Heart right ventricle (tissue), 16 donors: ENCODE measurements at regions not wholly inside any gene's neighbourhood (a gene's known extent, or its start where the extent isn't known, plus 50 kb on each side); places are given as distances from the start of the nearest gene placed in this dataset.

Experiments
- ATAC-seq, 8 donors: fragments of 200-7000 bp; cut with Tn5 transposase; one replicate each; pipeline ENCODE4 v1.9.1; 2020; ENCODE audit warnings: mild to moderate bottlenecking in 8 of 8, moderate library complexity in 8 of 8, moderate number of reproducible peaks in 1 of 8
- DNase-seq, 2 donors: peaks; one replicate each; pipeline ENCODE4 v3.0.0-alpha.2; 2020
- H3K27ac ChIP-seq, 10 donors: fragments of 200-600 bp; sonication (generic) in 2 of 10; one replicate each; pipeline versions ENCODE4 v1.5.0 to v1.8.0; 2020 to 2022; ENCODE audit warnings: mild to moderate bottlenecking in 3 of 10
- H3K27me3 ChIP-seq, 7 donors: fragments of 200-600 bp; one replicate each; pipeline ENCODE4 v1.8.0; 2021 to 2022; ENCODE audit warnings: mild to moderate bottlenecking in 2 of 7
- H3K36me3 ChIP-seq, 9 donors: fragments of 200-600 bp; sonication (generic) in 1 of 9; one replicate each; pipeline versions ENCODE4 v1.5.0 to v1.8.0; 2020 to 2022; ENCODE audit warnings: mild to moderate bottlenecking in 2 of 9
- H3K4me1 ChIP-seq, 9 donors: fragments of 200-600 bp; sonication (generic) in 1 of 9; one replicate each; pipeline versions ENCODE4 v1.5.0 to v1.8.0; 2020 to 2022; ENCODE audit warnings: mild to moderate bottlenecking in 4 of 9
- H3K4me3 ChIP-seq, 10 donors: fragments of 200-600 bp; sonication (generic) in 2 of 10; one replicate each; pipeline versions ENCODE4 v1.5.0 to v1.8.0; 2020 to 2022; ENCODE audit warnings: mild to moderate bottlenecking in 7 of 10, moderate library complexity in 2 of 10
- H3K9me3 ChIP-seq, 11 donors: fragments of 200-600 bp in 10 of 11; sonication (generic) in 2 of 11; one replicate each; pipeline versions ENCODE4 v1.5.0 to v1.8.0; 2013 to 2022; ENCODE audit warnings: mild to moderate bottlenecking in 2 of 11, control low read depth in 1 of 11, moderate library complexity in 1 of 11
- CTCF ChIP-seq, 9 donors: fragments of 200-600 bp; sonication (generic) in 2 of 9; IDR thresholded peaks; one replicate each; pipeline versions ENCODE4 v1.5.0 to v1.8.0; 2021 to 2022; ENCODE audit warnings: antibody characterized with exemption in 9 of 9, mild to moderate bottlenecking in 5 of 9, moderate library complexity in 1 of 9
- WGBS, 2 donors: extraction: QIAGEN DNeasy Blood & Tissue Kit; methylation state at CpG; one replicate each; pipeline ENCODE4 v1.1.7; 2013; ENCODE audit warnings: inconsistent platforms in 1 of 2; 5-methylcytosine and 5-hydroxymethylcytosine counted together
- intact Hi-C, 10 donors: fragments of 100-400 bp; cut with DNase I; formaldehyde crosslinking; loops; one replicate each; pipeline versions ENCODE4 v1.11.1 to v1.14.2; 2022
- donor health status: Arrhythmogenic right ventricular cardiomyopathy.
- donor health status: ischemic (EF 13 %, LVEDD 7.1; RV severe dilation, severe dysfunction).
- donor health status: healthy with polysubstance abuse.
- donor health status: DM: no; HTN: yes; CAD: no.
- donor health status: DM: no; HTN: no; CAD: no.
- donor health status: ischemic (EF 25% LVEDD 6.9; RV normal size, moderate dysfunction).
- donor health status: ischemic (EF 25% LVEDD 5.7; RV mildly dilated, moderate dysfunction).
- donor health status: healthy.
- donor health status: DM: yes; HTN: yes; CAD: no.
- donor health status: Ischemic cardiomyopathy.
- donor health status: ischemic (EF 35%, LVEDD 5.7; RV mildly dilated, moderate dysfunction).
- donor health status: nonischemic (EF 11% LVEDD 7.7; RV severe dilation, severe dysfunction).
- donor health status: DM: yes; HTN: yes; CAD: no.
- donor health status: PGD.
- donor health status: ischemic (EF 29% LVEDD 5.4; RV normal size, mild dysfunction).
- donor health status: nonischemic (EF 23%, LVEDD 6.1; RV moderate dilation, normal function).

- no peak overlapping the region for H3K4me3 ChIP-seq
- ATAC-seq (no peak), DNase-seq (no peak)
- intact Hi-C loops: no loop called here
- H3K9me3 ChIP-seq: no peaks in the 10 kb centered on the region
- no peaks in the 10 kb centered on the region for H3K36me3 ChIP-seq
- TF ChIP-seq CTCF (IDR thresholded peaks at IDR 0.05): no peak
- no peaks in the 10 kb centered on the region for H3K4me1 ChIP-seq
- 76 to 91% methylated on average over 1 of the region's 1 CpG for WGBS, 2 donors
- H3K27ac ChIP-seq: no peak overlapping the region
- H3K27me3 ChIP-seq: no peaks in the 10 kb centered on the region
These were observed 59.1 kb upstream of the COL1A2 start for GRCh38 chr7:94335586-94335985.

- intact Hi-C loops: no loop called here
- WGBS, 2 donors: 75 to 79% methylated on average over 2 of the region's 2 CpGs
- no peaks in the 10 kb centered on the region for H3K27me3 ChIP-seq
- H3K4me1 ChIP-seq: no peaks in the 10 kb centered on the region
- no peaks in the 10 kb centered on the region for H3K36me3 ChIP-seq
- ATAC-seq: no peak
- no peak for TF ChIP-seq CTCF (IDR thresholded peaks at IDR 0.05)
- no peaks in the 10 kb centered on the region for H3K9me3 ChIP-seq
- DNase-seq: no peak
- no peak overlapping the region for H3K4me3 ChIP-seq
- H3K27ac ChIP-seq: no peak overlapping the region
These were observed 58.7 kb upstream of the COL1A2 start for GRCh38 chr7:94336009-94336408.

DNA sequence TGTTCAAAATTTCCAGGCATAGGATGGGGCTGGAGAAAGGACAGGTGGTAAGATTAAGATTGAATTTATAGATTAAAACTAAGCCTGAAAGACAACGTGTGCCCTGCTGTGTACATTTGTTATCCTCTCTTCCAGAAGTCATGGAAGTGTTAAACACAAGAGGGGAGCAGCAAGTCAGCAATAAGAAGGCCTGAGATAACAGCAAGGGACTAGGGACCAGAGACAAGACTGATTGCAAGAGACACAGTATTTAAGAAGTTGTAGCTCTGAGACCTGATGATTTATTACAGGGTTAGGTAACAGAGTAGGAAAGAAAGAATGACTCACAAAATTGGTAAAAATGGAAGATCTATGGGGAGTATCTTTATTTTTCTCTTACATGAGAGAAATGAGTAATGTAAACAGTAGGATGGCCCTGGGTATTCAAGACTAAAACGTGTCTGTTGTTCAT, 55.7 kb upstream of the COL1A2 start:
- TF ChIP-seq CTCF (IDR thresholded peaks at IDR 0.05): no peak
- intact Hi-C loops: no loop called here
- ATAC-seq: no peak

DNA sequence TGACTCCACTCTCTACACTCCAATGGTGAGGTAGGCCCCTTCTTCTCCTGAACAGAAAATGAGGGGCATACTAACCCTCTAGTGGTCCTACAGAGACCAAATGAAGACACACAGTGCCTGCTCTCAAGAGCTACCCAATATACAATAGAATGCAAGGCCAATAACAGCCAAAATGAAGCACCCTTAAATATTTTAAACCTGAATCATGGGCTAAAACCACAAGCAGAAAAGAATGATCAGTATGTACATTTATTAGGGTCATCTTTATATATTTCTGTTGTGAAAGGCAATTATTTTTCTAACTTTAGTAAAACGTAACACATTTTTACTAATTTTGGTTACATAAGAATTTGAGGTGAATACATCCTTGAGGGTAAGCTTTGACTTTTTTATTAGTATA, 49.9 kb upstream of the COL1A2 start:
- H3K4me3 ChIP-seq: no peak overlapping the region
- 91 to 100% methylated on average over 1 of the region's 1 CpG for WGBS, 2 donors
- no peak for TF ChIP-seq CTCF (IDR thresholded peaks at IDR 0.05)
- no peaks in the 10 kb centered on the region for H3K27me3 ChIP-seq
- intact Hi-C loops: loop anchor here in 1 of 10 donors (5.0 kb wide), 1 partner anchor 43 kb away; no protein-coding TSS in a partner anchor
- no peaks in the 10 kb centered on the region for H3K9me3 ChIP-seq
- no peaks in the 10 kb centered on the region for H3K36me3 ChIP-seq
- ATAC-seq (no peak), DNase-seq (no peak)
- H3K27ac ChIP-seq: no peak overlapping the region
- H3K4me1 ChIP-seq: peaks cover 0 to 12% (median 0%) of the 10 kb centered on the region in 9 donors

More for the DNA sequence above, 55.7 kb upstream of the COL1A2 start:
- Histone ChIP-seq H3K4me1 (no peaks in the 10 kb centered on the region), H3K9me3 (no peaks in the 10 kb centered on the region), H3K27me3 (no peaks in the 10 kb centered on the region), H3K4me3 (no peak overlapping the region), H3K36me3 (no peaks in the 10 kb centered on the region), H3K27ac (no peak overlapping the region)
- no peak for DNase-seq
- WGBS, 2 donors: 11 to 37% methylated on average over 2 of the region's 2 CpGs
